Activated B cell treated with CpG ODN at 0.5 μM for 24 hours (primary cell): ENCODE measurements at regions not wholly inside any gene's neighbourhood (a gene's known extent, or its start where the extent isn't known, plus 50 kb on each side); places are given as distances from the start of the nearest gene placed in this dataset.
"Not testable (repeated sequence)": the region's sequence is repeated elsewhere in the genome, so short reads cannot be mapped to it uniquely, and the experiment has no call there.

Experiments used
- ATAC-seq: fragments of 200-7000 bp; cut with Tn5 transposase; one replicate; pipeline ENCODE4 v1.10.0; 2021; ENCODE audit warnings: low read depth, mild to moderate bottlenecking, moderate library complexity
- CTCF ChIA-PET: fragments of 350-600 bp; sonication (Branson Sonifier 250); formaldehyde crosslinking; loops from one replicate; lab custom pipeline; 2021; ENCODE audit warnings: antibody characterized with exemption; lab: Charles Lee
- POLR2A ChIA-PET: fragments of 350-600 bp; sonication (Branson Sonifier 250); formaldehyde crosslinking; loops from one replicate; lab custom pipeline; 2021; ENCODE audit warnings: antibody characterized with exemption; lab: Charles Lee
- DNase-seq: peaks from one replicate; pipeline ENCODE4 v3.0.0; 2022
- H3K27ac Mint-ChIP-seq: one replicate; pipeline ENCODE4 v1.8.0; 2020; ENCODE audit warnings: mixed read lengths
- H3K27me3 Mint-ChIP-seq: one replicate; pipeline ENCODE4 v1.8.0; 2021; ENCODE audit warnings: mixed read lengths
- H3K36me3 Mint-ChIP-seq: one replicate; pipeline ENCODE4 v1.8.0; 2021; ENCODE audit warnings: low read depth, mixed read lengths
- H3K4me1 Mint-ChIP-seq: one replicate; pipeline ENCODE4 v1.8.0; 2021; ENCODE audit warnings: mixed read lengths
- H3K4me3 Mint-ChIP-seq: one replicate; pipeline ENCODE4 v1.8.0; 2020; ENCODE audit warnings: mild to moderate bottlenecking, mixed read lengths
- H3K9me3 Mint-ChIP-seq: one replicate; pipeline ENCODE4 v1.8.0; 2020; ENCODE audit warnings: mixed read lengths
- intact Hi-C: fragments of 100-400 bp; cut with micrococcal nuclease; formaldehyde crosslinking; loops from one replicate; pipeline ENCODE4 v1.15.1; 2024
- TF ChIP-seq, protein P1 (sequence below): fragments of 200-600 bp; IDR thresholded peaks from one replicate; pipeline ENCODE4 v1.8.0; 2022; ENCODE audit warnings: antibody characterized with exemption, mild to moderate bottlenecking

DNA sequence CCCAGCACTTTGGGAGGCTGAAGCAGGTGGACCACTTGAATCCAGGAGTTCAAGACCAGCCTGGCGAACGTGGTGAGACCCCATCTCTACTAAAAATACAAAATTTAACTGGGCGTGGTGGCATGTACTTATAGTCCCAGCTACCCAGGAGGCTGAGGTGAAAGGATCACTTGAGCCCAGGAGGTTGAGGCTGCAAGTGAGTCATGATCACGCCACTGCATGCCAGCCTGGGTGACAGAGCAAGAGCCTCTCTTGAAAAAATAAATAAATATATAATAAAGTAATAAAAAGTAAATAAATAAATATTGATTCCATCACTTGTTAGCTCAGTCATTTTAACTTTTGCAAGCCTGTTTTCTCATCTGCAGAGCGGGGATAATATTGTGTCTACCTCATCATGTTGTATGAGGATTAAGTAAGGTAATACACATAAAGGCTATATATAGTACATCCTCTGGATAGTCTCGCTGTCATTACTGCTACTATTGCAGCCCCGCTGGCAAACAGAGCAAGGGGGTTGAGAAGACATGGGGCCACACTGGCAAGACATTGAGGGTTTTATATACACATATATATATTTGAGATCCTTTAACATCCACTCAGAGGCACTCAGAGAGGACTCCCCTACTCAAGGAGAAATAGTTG, 210.9 kb downstream of the C9orf152 start:
- Mint-ChIP-seq H3K4me3 (no peak overlapping the region), H3K4me1 (peaks cover 12% of the 10 kb centered on the region), H3K27me3 (no peaks in the 10 kb centered on the region), H3K36me3 (peaks cover 3% of the 10 kb centered on the region), H3K9me3 (peaks cover 6% of the 10 kb centered on the region), H3K27ac (no peak overlapping the region)
- ATAC-seq, result no peak
- ChIA-PET POLR2A (interaction anchor here (0.7 kb wide), 2 partner anchors 19 to 82 kb away, joined by 6 to 7 read pairs; no protein-coding TSS in a partner anchor), CTCF (no interaction called here)
- DNase-seq, result no peak
- intact Hi-C loops, result no loop called here
- TF ChIP-seq, protein P1, sequence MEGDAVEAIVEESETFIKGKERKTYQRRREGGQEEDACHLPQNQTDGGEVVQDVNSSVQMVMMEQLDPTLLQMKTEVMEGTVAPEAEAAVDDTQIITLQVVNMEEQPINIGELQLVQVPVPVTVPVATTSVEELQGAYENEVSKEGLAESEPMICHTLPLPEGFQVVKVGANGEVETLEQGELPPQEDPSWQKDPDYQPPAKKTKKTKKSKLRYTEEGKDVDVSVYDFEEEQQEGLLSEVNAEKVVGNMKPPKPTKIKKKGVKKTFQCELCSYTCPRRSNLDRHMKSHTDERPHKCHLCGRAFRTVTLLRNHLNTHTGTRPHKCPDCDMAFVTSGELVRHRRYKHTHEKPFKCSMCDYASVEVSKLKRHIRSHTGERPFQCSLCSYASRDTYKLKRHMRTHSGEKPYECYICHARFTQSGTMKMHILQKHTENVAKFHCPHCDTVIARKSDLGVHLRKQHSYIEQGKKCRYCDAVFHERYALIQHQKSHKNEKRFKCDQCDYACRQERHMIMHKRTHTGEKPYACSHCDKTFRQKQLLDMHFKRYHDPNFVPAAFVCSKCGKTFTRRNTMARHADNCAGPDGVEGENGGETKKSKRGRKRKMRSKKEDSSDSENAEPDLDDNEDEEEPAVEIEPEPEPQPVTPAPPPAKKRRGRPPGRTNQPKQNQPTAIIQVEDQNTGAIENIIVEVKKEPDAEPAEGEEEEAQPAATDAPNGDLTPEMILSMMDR, result no peak

DNA sequence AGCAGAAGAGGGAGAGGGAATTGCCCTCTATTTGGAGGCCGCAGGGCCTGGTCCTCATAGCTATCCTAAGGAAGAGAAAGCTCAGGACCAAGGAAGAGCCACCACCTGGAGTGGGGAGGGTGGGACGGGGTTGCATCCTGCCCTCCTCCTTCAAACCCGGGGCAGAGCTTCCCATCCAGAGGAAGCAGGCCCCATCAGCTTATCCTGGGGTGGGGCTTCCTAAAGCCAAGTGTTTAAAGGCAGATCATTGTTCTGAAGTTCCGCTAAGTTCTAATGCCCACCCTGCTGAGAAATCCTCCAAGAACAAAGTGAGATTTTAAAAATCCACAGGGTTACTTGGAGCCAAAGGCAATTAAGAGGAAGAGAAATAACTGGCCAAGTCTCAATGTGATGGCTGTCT, 210.3 kb downstream of the C9orf152 start:
- H3K4me3 Mint-ChIP-seq, result no peak overlapping the region
- DNase-seq, result no peak
- H3K36me3 Mint-ChIP-seq, result peaks cover 3% of the 10 kb centered on the region
- ATAC-seq, result no peak
- CTCF ChIA-PET, result no interaction called here
- no peaks in the 10 kb centered on the region for H3K27me3 Mint-ChIP-seq
- H3K9me3 Mint-ChIP-seq, result peaks cover 6% of the 10 kb centered on the region
- peaks cover 12% of the 10 kb centered on the region for H3K4me1 Mint-ChIP-seq
- TF ChIP-seq, protein P1, result no peak
- H3K27ac Mint-ChIP-seq, result no peak overlapping the region
- intact Hi-C loops, result no loop called here
- POLR2A ChIA-PET, result interaction anchor here (0.7 kb wide), 2 partner anchors 20 to 82 kb away, joined by 6 to 7 read pairs; no protein-coding TSS in a partner anchor

DNA sequence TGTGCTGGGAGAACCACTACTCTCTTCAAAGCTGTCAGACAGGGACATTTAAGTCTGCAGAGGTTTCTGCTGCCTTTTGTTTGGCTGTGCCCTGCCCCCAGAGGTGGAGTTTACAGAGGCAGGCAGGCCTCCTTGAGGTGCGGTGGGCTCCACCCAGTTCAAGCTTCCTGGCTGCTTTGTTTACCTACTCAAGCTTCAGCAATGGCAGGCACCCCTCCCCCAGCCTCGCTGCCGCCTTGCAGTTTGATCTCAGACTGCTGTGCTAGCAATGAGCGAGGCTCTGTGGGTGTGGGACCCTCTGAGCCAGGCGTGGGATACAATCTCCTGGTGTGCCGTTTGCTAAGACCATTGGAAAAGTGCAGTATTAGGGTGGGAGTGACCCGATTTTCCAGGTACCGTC, 202.4 kb downstream of the C9orf152 start:
- H3K27ac Mint-ChIP-seq, result peak overlapping the region; percentile 56

DNA sequence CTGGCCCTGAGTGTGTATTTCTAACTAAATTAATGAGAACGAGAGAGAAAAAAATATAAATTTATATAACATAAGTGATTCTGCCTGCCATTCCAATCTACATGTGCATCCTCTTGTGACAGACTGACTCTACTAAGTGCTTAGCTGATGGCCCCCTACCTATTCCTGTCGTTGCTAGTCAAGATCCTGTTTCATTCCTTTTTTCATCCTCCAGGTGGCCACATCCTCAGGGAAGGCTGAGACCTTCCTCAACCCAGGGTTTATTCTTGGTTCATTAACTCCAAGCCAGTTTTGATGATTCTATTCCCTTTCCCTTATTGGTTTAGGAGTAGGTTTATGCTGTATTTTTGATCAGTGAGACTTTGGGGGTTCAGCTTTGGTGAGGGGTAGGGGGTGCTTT, 201.3 kb downstream of the C9orf152 start:
- Mint-ChIP-seq H3K27ac (no peak overlapping the region), H3K4me3 (no peak overlapping the region), H3K4me1 (peaks cover 42% of the 10 kb centered on the region), H3K9me3 (peaks cover 3% of the 10 kb centered on the region), H3K36me3 (peaks cover 1% of the 10 kb centered on the region), H3K27me3 (no peaks in the 10 kb centered on the region)
- ChIA-PET POLR2A (interaction anchor here (0.7 kb wide), 1 partner anchor 88 kb away, joined by 12 read pairs; no protein-coding TSS in a partner anchor), CTCF (no interaction called here)
- intact Hi-C loops, result loop anchor here (5.0 kb wide), 1 partner anchor 34 kb away; no protein-coding TSS in a partner anchor
- DNase-seq (no peak), ATAC-seq (no peak)
- TF ChIP-seq, protein P1, result no peak

More for the DNA sequence above, 202.4 kb downstream of the C9orf152 start:
- H3K9me3 Mint-ChIP-seq, DNase-seq, H3K36me3 Mint-ChIP-seq, H3K27me3 Mint-ChIP-seq, CTCF ChIA-PET, H3K4me3 Mint-ChIP-seq, POLR2A ChIA-PET, ATAC-seq: not testable (repeated sequence)
- peaks cover 42% of the 10 kb centered on the region for H3K4me1 Mint-ChIP-seq
- intact Hi-C loops, result loop anchor here (5.0 kb wide), 1 partner anchor 33 kb away; no protein-coding TSS in a partner anchor

DNA sequence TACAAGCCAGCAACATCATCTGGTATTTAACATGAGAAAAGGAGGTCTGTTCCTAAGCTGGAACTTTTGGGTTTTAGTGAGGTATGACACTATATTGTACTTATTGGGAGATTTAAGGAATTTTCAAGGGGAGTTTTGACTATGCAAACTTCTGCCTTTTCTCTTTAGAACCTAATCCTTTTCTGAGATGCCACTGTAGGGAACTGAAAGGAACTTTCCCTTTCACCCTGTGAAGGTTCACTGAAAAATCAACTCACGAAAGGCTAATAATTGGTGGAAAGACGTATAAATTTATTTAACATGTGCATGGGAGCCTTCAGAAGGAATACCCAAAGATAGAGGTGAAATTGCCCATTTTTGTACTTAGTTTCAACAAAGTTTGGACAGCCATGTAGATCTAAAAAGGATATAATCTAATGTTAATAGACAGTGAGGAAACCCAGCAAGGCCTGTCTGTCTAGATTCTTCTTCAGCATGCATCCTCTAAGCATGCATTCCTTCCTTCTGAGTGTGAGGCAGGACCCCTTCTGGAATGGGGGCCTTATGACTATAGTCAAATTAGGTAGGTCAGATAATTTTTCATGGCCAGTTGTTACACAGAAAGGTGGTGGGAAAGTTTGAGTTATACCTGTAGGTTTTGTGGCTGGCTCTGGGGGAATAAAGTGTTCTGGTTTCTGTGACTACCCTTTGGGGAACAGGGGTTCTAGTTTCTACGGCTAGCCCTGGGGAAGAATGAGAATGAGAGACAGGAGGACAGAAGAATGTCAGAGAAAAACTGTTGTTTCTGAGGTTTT, 200.3 kb downstream of the C9orf152 start:
- H3K4me1 Mint-ChIP-seq, result peaks cover 42% of the 10 kb centered on the region
- H3K27me3 Mint-ChIP-seq, result no peaks in the 10 kb centered on the region
- POLR2A ChIA-PET, result no interaction called here
- H3K9me3 Mint-ChIP-seq, result peaks cover 3% of the 10 kb centered on the region
- ATAC-seq (no peak), DNase-seq (no peak)
- H3K4me3 Mint-ChIP-seq, result no peak overlapping the region
- peaks cover 1% of the 10 kb centered on the region for H3K36me3 Mint-ChIP-seq
- intact Hi-C loops, result loop anchor here (5.0 kb wide), 1 partner anchor 35 kb away; no protein-coding TSS in a partner anchor
- peak overlapping the region; percentile 39 for H3K27ac Mint-ChIP-seq
- CTCF ChIA-PET, result no interaction called here
- TF ChIP-seq, protein P1, result no peak
